ENCODE measurements at regions not wholly inside any gene's neighbourhood (a gene's known extent, or its start where the extent isn't known, plus 50 kb on each side); places are given as distances from the start of the nearest gene placed in this dataset.
A peak's percentile ranks its signal among the peaks of the same experiment; 100 is the strongest.

- Mint-ChIP-seq H3K9me3 (peaks cover 0 to 3% (median 0%) of the 10 kb centered on the region in 5 donors), H3K27ac (no peak overlapping the region), H3K4me3 (no peak overlapping the region), H3K27me3 (peaks cover 13 to 29% of the 10 kb centered on the region in 2 donors), H3K4me1 (no peaks in the 10 kb centered on the region), H3K36me3 (no peaks in the 10 kb centered on the region)
- Histone ChIP-seq H3K27ac (ENCODE audit: low read depth, low read length) (no peak overlapping the region), H3K36me3 (ENCODE audit: insufficient read depth, low read length) (no peaks in the 10 kb centered on the region), H3K9me3 (ENCODE audit: low read length) (no peaks in the 10 kb centered on the region), H3K4me1 (ENCODE audit: insufficient read depth, low read length) (no peaks in the 10 kb centered on the region), H3K4me3 (ENCODE audit: low read length) (no peak overlapping the region), H3K27me3 (ENCODE audit: insufficient read depth, low read length, poor library complexity, severe bottlenecking) (no peaks in the 10 kb centered on the region)
- ChIA-PET POLR2A (no interaction called here), CTCF (no interaction called here)
- no peak for DNase-seq
Measured at GRCh38 chr2:128421286-128421685, 102.6 kb upstream of the HS6ST1 start.

DNA sequence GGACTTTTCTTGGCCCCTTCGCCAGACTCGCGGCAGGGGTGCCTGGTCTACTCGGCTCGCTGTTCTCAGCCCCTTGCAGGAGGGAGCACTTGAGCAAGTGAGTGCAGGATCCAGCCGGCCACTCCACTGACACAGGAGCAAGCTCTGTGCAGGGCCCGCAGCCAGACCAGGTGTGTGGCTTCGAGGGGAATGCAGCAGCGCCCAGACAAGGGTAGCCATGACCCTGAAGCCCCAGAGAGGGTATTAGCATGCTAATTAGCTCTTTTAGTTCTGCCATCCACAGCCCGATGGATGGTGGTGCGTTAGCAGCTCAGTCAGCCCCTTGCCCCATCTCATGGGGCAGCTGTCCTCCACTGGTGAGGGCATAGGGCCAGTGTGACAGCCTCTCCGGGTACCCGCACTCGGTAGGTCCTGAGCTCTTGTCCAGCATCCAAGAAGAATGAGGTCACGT lies 103.2 kb upstream of the HS6ST1 start:
- Histone ChIP-seq H3K9me3 (ENCODE audit: low read length) (no peaks in the 10 kb centered on the region), H3K27ac (ENCODE audit: low read depth, low read length) (no peak overlapping the region), H3K4me1 (ENCODE audit: insufficient read depth, low read length) (no peaks in the 10 kb centered on the region), H3K36me3 (ENCODE audit: insufficient read depth, low read length) (no peaks in the 10 kb centered on the region), H3K27me3 (ENCODE audit: insufficient read depth, low read length, poor library complexity, severe bottlenecking) (no peaks in the 10 kb centered on the region), H3K4me3 (ENCODE audit: low read length) (no peak overlapping the region)
- no peak for DNase-seq
- peaks cover 13 to 29% of the 10 kb centered on the region in 2 donors for H3K27me3 Mint-ChIP-seq
- no peak overlapping the region for H3K4me3 Mint-ChIP-seq
- H3K36me3 Mint-ChIP-seq: no peaks in the 10 kb centered on the region
- H3K27ac Mint-ChIP-seq: no peak overlapping the region
- H3K9me3 Mint-ChIP-seq: peaks cover 0 to 3% (median 0%) of the 10 kb centered on the region in 5 donors
- H3K4me1 Mint-ChIP-seq: no peaks in the 10 kb centered on the region
- CTCF ChIA-PET: no interaction called here
- POLR2A ChIA-PET: no interaction called here

DNA sequence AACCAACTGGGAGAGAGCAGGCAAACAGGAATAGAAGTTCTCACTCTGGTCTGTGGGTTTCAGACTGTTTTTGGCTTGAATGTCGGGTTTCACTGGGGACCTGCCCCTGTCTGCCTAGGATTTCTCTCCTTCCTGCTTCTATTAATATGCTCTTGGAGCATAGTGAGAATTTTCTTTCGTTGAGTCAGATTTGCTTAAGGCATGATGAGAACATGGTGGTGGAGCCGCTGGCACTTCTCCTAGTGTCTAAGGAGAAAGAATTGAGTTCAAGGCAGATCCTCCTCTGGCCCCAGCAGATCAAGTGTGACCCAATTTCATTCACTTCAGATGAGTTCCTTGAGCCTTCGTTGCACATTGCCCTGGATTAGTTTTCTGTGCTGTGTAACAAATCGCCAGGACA lies 103.9 kb upstream of the HS6ST1 start:
- no peak for DNase-seq
- Mint-ChIP-seq H3K27me3 (peaks cover 13 to 29% of the 10 kb centered on the region in 2 donors), H3K36me3 (no peaks in the 10 kb centered on the region), H3K4me1 (no peaks in the 10 kb centered on the region), H3K27ac (no peak overlapping the region), H3K9me3 (peaks cover 0 to 3% (median 0%) of the 10 kb centered on the region in 5 donors), H3K4me3 (no peak overlapping the region)
- H3K4me3 ChIP-seq (ENCODE audit: low read length): no peak overlapping the region
- no peak overlapping the region for H3K27ac ChIP-seq (ENCODE audit: low read depth, low read length)
- no peaks in the 10 kb centered on the region for H3K9me3 ChIP-seq (ENCODE audit: low read length)
- ChIA-PET POLR2A (no interaction called here), CTCF (interaction anchor here (0.6 kb wide), 1 partner anchor 175 kb away, joined by 3 read pairs; no protein-coding TSS in a partner anchor)
- no peaks in the 10 kb centered on the region for H3K27me3 ChIP-seq (ENCODE audit: insufficient read depth, low read length, poor library complexity, severe bottlenecking)
- no peaks in the 10 kb centered on the region for H3K4me1 ChIP-seq (ENCODE audit: insufficient read depth, low read length)
- H3K36me3 ChIP-seq (ENCODE audit: insufficient read depth, low read length): no peaks in the 10 kb centered on the region

GRCh38 chr2:128423788-128424165 lies 105.1 kb upstream of the HS6ST1 start:
- H3K9me3 Mint-ChIP-seq: peaks cover 0 to 3% (median 0%) of the 10 kb centered on the region in 5 donors
- Histone ChIP-seq H3K27me3 (ENCODE audit: insufficient read depth, low read length, poor library complexity, severe bottlenecking) (no peaks in the 10 kb centered on the region), H3K9me3 (ENCODE audit: low read length) (no peaks in the 10 kb centered on the region), H3K27ac (ENCODE audit: low read depth, low read length) (no peak overlapping the region), H3K36me3 (ENCODE audit: insufficient read depth, low read length) (no peaks in the 10 kb centered on the region), H3K4me3 (ENCODE audit: low read length) (no peak overlapping the region), H3K4me1 (ENCODE audit: insufficient read depth, low read length) (no peaks in the 10 kb centered on the region)
- ChIA-PET POLR2A (no interaction called here), CTCF (no interaction called here)
- H3K27me3 Mint-ChIP-seq: peaks cover 13 to 29% of the 10 kb centered on the region in 2 donors
- no peaks in the 10 kb centered on the region for H3K4me1 Mint-ChIP-seq
- DNase-seq: no peak
- H3K27ac Mint-ChIP-seq: peak overlapping the region in 1 of 8 donors; percentile 74
- H3K36me3 Mint-ChIP-seq: no peaks in the 10 kb centered on the region
- H3K4me3 Mint-ChIP-seq: no peak overlapping the region

DNA sequence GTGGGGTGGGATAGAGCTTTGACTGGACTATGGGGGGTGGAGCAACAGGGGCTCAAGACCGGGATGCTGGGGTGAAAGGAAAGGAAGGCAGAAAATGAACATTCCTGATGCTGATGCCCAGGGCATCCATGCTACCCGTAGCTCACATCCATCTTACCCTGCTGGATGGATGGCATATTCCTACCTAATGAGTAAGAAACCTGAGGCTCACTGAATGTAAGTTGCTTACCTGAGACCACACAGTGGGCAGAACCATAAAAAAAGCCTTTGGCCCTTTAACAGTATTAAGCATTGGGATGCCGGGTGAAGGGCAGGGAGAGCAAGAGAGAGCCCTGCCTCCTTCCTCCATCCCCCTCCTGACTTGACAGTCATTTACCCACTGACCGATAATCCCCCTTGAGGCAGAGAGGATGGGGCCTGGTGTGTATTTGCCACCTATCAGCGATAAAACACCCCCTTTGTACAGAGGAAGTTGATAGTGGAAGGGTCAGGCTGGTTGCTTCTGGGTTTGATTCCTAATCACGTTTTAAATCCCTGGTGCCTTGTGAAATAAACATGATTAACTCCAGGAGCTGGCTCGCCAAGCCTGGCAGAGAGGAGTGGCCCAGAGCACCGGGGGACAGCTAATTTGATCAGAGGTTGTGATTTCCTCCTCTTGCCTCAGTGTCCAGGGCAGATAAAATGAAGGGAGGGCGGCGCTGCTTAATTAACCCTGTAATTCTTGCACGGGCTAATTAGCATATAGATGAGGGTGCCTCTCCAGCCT lies 105.9 kb upstream of the HS6ST1 start:
- DNase-seq: no peak
- peaks cover 16 to 30% of the 10 kb centered on the region in 2 donors for H3K27me3 Mint-ChIP-seq

GRCh38 chr2:128425216-128425615 lies 106.5 kb upstream of the HS6ST1 start:
- H3K27ac ChIP-seq (ENCODE audit: low read depth, low read length): no peak overlapping the region
- Mint-ChIP-seq H3K27me3 (peaks cover 17 to 33% of the 10 kb centered on the region in 2 donors), H3K4me1 (no peaks in the 10 kb centered on the region), H3K36me3 (peaks cover 0 to 4% (median 0%) of the 10 kb centered on the region in 3 donors), H3K4me3 (no peak overlapping the region), H3K9me3 (peaks cover under 1 to 9% (median 8%) of the 10 kb centered on the region in 5 donors), H3K27ac (no peak overlapping the region)
- H3K4me3 ChIP-seq (ENCODE audit: low read length): no peak overlapping the region
- DNase-seq: no peak
- H3K36me3 ChIP-seq (ENCODE audit: insufficient read depth, low read length): no peaks in the 10 kb centered on the region
- no peaks in the 10 kb centered on the region for H3K27me3 ChIP-seq (ENCODE audit: insufficient read depth, low read length, poor library complexity, severe bottlenecking)
- ChIA-PET CTCF (no interaction called here), POLR2A (interaction anchor here (0.6 kb wide), 1 partner anchor 1444 kb away, joined by 3 read pairs; no protein-coding TSS in a partner anchor)
- no peaks in the 10 kb centered on the region for H3K4me1 ChIP-seq (ENCODE audit: insufficient read depth, low read length)
- no peaks in the 10 kb centered on the region for H3K9me3 ChIP-seq (ENCODE audit: low read length)

More for the DNA sequence above, 105.9 kb upstream of the HS6ST1 start:
- no peaks in the 10 kb centered on the region for H3K27me3 ChIP-seq (ENCODE audit: insufficient read depth, low read length, poor library complexity, severe bottlenecking)
- H3K36me3 ChIP-seq (ENCODE audit: insufficient read depth, low read length): no peaks in the 10 kb centered on the region
- CTCF ChIA-PET: no interaction called here
- POLR2A ChIA-PET: no interaction called here
- Mint-ChIP-seq H3K27ac (no peak overlapping the region), H3K4me1 (no peaks in the 10 kb centered on the region), H3K4me3 (no peak overlapping the region), H3K9me3 (peaks cover 0 to 5% (median 3%) of the 10 kb centered on the region in 5 donors), H3K36me3 (peaks cover 0 to 3% (median 0%) of the 10 kb centered on the region in 3 donors)
- no peaks in the 10 kb centered on the region for H3K9me3 ChIP-seq (ENCODE audit: low read length)
- H3K27ac ChIP-seq (ENCODE audit: low read depth, low read length): no peak overlapping the region
- no peak overlapping the region for H3K4me3 ChIP-seq (ENCODE audit: low read length)
- H3K4me1 ChIP-seq (ENCODE audit: insufficient read depth, low read length): no peaks in the 10 kb centered on the region

- H3K27ac Mint-ChIP-seq: no peak overlapping the region
- POLR2A ChIA-PET: interaction anchor here (0.6 kb wide), 1 partner anchor 1443 kb away, joined by 3 read pairs; no protein-coding TSS in a partner anchor
- Histone ChIP-seq H3K4me3 (ENCODE audit: low read length) (no peak overlapping the region), H3K27ac (ENCODE audit: low read depth, low read length) (no peak overlapping the region), H3K36me3 (ENCODE audit: insufficient read depth, low read length) (no peaks in the 10 kb centered on the region), H3K27me3 (ENCODE audit: insufficient read depth, low read length, poor library complexity, severe bottlenecking) (no peaks in the 10 kb centered on the region), H3K9me3 (ENCODE audit: low read length) (no peaks in the 10 kb centered on the region), H3K4me1 (ENCODE audit: insufficient read depth, low read length) (no peaks in the 10 kb centered on the region)
- H3K9me3 Mint-ChIP-seq: peaks cover 4 to 13% (median 8%) of the 10 kb centered on the region in 5 donors
- H3K27me3 Mint-ChIP-seq: peaks cover 19 to 33% of the 10 kb centered on the region in 2 donors
- CTCF ChIA-PET: no interaction called here
- H3K4me3 Mint-ChIP-seq: no peak overlapping the region
- DNase-seq: no peak
- no peaks in the 10 kb centered on the region for H3K4me1 Mint-ChIP-seq
- H3K36me3 Mint-ChIP-seq: peaks cover 0 to 4% (median 0%) of the 10 kb centered on the region in 3 donors
Measured at GRCh38 chr2:128425731-128426620, 107.3 kb upstream of the HS6ST1 start.

- peaks cover 0 to 4% (median 0%) of the 10 kb centered on the region in 3 donors for H3K36me3 Mint-ChIP-seq
- H3K27me3 Mint-ChIP-seq: peaks cover 20 to 29% of the 10 kb centered on the region in 2 donors
- no peak overlapping the region for H3K4me3 Mint-ChIP-seq
- no peak overlapping the region for H3K27ac ChIP-seq (ENCODE audit: low read depth, low read length)
- H3K9me3 Mint-ChIP-seq: peaks cover 4 to 13% (median 8%) of the 10 kb centered on the region in 5 donors
- H3K4me3 ChIP-seq (ENCODE audit: low read length): no peak overlapping the region
- no peaks in the 10 kb centered on the region for H3K9me3 ChIP-seq (ENCODE audit: low read length)
- CTCF ChIA-PET: interaction anchor here (1.1 kb wide), 1 partner anchor 20 kb away, joined by 3 read pairs; no protein-coding TSS in a partner anchor
- H3K4me1 ChIP-seq (ENCODE audit: insufficient read depth, low read length): no peaks in the 10 kb centered on the region
- DNase-seq: no peak
- H3K4me1 Mint-ChIP-seq: no peaks in the 10 kb centered on the region
- no peaks in the 10 kb centered on the region for H3K27me3 ChIP-seq (ENCODE audit: insufficient read depth, low read length, poor library complexity, severe bottlenecking)
- POLR2A ChIA-PET: no interaction called here
- H3K27ac Mint-ChIP-seq: no peak overlapping the region
- no peaks in the 10 kb centered on the region for H3K36me3 ChIP-seq (ENCODE audit: insufficient read depth, low read length)
Measured at GRCh38 chr2:128427413-128427755, 108.7 kb upstream of the HS6ST1 start.
